ENCODE measurements at regions not wholly inside any gene's neighbourhood (a gene's known extent, or its start where the extent isn't known, plus 50 kb on each side); places are given as distances from the start of the nearest gene placed in this dataset.
"Not testable (repeated sequence)": the region's sequence is repeated elsewhere in the genome, so short reads cannot be mapped to it uniquely, and the experiment has no call there.

GRCh38 chr13:50156561-50157127, 141.4 kb downstream of the KCNRG start:
- DNase-seq (ENCODE audit: low read depth in 2 of 2): no peak

- DNase-seq (ENCODE audit: low read depth in 2 of 2): no peak
Measured at GRCh38 chr13:50158385-50159165, 143.3 kb downstream of the KCNRG start.

GRCh38 chr13:50159607-50160006, 144.4 kb downstream of the KCNRG start:
- no peak for DNase-seq (ENCODE audit: low read depth in 2 of 2)

GRCh38 chr13:50161052-50161451, 145.8 kb downstream of the KCNRG start:
- no peak for DNase-seq (ENCODE audit: low read depth in 2 of 2)

DNA sequence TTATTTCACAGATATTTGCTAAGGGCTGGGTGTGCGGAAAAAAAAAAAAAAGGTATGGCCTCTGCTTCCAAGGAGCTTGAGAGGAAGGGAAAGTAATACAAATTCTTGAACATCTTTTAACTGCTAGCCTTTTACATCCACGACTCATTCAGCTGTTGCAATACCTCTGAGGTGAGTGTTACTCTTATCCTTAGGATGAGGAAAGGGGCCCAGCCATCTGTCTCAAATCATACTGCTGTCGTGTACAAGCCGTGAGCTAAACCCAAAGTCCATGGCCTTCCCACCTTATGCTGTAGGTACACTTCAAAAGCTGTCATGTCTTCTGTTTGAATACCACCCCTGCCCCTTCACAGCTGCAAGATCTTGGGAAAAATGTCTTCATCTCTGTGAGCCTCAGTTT, 146.8 kb downstream of the KCNRG start:
- no peak for DNase-seq (ENCODE audit: low read depth in 2 of 2)

DNA sequence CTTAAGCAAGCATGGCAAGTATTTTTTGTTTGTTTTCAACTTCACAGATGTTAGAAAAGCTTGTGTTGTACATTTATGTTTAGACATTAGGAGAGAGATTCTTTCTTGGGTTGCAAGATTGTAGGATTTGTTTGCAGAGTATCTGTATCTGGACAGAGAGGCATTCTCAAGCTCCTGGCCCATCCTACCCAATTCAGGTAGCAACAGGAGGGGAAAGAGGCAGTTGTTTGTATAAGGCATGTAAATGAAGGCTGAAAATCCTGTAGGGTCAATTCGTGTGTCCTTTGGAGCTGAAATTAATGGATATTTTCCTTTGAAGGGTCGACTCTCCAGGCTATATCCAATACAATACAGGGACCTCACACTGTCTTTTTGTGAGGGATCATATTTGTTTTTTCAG, 147.3 kb downstream of the KCNRG start:
- DNase-seq (ENCODE audit: low read depth in 2 of 2): no peak

DNA sequence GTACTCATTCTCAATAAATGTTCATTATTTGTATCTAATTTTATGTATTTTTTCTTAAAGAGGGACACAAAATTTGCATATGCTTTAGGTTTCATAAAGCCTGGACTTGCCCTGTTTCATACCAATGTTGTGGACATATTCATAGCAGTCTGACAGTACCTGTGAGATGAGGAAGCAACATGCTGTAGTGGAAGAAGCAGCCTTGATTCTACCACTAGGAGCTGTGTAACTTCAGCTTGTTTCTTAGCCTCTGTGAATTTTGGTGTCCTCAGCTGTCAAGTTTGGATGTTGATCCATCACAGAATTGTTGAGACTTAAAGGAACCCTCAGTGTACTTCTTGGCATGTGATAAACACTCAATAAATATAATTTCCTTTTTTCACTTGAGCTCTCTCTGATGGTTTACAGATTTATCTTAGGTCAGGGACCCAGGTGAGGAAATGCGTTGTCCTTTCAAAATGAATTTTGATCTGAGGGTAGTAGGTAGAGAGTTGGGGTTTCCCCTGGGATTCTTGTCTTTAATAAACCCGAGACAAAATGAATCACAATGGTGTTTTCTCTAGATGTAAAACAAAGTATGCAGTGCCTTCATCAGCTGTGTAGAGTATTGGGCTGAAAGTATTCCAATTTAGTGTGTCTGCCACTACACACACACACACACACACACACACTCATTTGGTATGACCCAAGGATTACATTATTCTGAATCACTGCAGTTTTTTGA, 152.1 kb downstream of the KCNRG start:
- no peak for DNase-seq (ENCODE audit: low read depth in 2 of 2)

DNA sequence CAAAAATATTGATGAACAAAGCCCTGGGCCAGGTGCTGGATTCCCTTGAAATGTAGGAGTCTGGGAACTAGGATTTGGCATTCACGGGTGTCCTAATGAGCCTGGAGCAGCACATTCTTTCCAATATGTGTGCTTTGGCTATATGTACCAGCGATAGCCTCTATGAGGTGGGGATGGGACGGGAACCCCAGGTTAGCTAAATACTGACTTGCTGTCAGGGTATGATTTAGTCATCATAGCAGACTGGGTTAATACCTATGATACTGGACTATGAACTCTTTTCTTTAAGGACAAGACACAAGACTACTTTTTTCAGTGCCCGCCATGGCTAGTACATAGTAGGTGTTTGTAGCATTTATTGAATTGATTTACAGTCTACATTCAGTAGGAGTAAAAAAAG, 152.7 kb downstream of the KCNRG start:
- DNase-seq (ENCODE audit: low read depth in 2 of 2): no peak

GRCh38 chr13:50168786-50169185, 153.5 kb downstream of the KCNRG start:
- DNase-seq (ENCODE audit: low read depth in 2 of 2): no peak

- no peak for DNase-seq (ENCODE audit: low read depth in 2 of 2)
Measured at GRCh38 chr13:50170447-50171037, 155.3 kb downstream of the KCNRG start.

- no peak for DNase-seq (ENCODE audit: low read depth in 2 of 2)
Measured at GRCh38 chr13:50171590-50172282, 156.5 kb downstream of the KCNRG start.

DNA sequence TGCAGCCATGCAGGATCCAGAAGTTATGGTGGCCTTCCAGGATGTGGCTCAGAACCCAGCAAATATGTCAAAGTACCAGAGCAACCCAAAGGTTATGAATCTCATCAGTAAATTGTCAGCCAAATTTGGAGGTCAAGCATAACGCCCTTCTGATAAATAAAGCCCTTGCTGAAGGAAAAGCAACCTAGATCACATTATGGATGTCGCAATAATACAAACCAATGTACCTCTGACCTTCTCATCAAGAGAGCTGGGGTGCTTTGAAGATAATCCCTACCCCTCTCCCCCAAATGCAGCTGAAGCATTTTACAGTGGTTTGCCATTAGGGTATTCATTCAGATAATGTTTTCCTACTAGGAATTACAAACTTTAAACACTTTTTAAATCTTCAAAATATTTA, 157.8 kb downstream of the KCNRG start:
- DNase-seq (ENCODE audit: low read depth in 2 of 2): not testable (repeated sequence)

- DNase-seq (ENCODE audit: low read depth in 2 of 2): no peak
Measured at GRCh38 chr13:50174630-50175029, 159.4 kb downstream of the KCNRG start.

DNA sequence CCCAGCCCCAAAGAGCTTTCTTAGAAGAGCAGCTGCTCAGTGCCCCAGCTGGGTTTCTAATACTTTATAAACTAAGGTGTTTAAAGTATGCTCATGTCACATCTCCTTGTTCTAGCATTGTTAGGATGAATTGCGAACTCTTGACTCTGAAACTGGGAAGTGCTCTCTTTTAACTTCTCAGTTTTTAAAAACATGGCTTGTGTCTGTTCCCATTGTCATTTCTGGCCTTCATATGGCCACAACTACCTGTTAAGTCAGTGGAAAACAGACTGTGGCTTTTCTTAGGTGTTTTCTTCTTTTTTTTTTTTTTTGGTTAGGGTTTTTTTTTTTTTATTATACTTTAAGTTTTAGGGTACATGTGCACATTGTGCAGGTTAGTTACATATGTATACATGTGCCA, 164.7 kb downstream of the KCNRG start:
- DNase-seq (ENCODE audit: low read depth in 2 of 2): no peak

GRCh38 chr13:50185769-50186763, 170.8 kb downstream of the KCNRG start:
- DNase-seq (ENCODE audit: low read depth in 2 of 2): not testable (repeated sequence)

DNA sequence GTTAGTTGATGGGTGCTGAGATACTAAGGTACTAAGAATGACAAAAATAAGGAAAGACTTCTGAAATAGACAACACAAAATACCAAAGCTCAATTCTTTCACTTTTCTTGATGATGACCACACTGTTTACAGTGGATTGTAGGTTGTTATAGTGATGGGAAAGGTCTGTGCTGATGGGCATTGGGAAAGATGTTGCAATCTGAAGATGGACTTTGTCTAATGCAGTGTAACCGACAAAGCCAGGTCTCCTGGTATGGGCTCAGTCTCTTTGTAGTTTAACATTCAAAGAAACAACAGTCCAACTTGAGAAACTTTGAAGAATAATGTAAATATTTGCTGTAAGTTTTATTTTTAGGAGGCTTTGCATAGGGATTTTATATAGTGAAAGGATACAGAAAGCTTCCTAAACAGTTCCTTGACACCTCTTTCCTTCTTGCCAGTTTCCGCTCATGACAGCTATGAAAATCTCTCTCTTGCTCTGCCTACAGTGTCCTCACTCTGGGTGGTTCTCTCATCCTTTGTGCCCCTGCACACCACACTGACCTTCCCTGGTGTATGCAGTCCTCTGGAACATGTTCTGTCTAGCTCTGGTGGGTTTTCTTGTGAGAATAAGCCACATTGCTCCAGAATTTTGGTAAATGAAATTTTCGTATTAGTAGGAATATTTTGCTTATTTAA, 172.2 kb downstream of the KCNRG start:
- DNase-seq (ENCODE audit: low read depth in 2 of 2): no peak

DNA sequence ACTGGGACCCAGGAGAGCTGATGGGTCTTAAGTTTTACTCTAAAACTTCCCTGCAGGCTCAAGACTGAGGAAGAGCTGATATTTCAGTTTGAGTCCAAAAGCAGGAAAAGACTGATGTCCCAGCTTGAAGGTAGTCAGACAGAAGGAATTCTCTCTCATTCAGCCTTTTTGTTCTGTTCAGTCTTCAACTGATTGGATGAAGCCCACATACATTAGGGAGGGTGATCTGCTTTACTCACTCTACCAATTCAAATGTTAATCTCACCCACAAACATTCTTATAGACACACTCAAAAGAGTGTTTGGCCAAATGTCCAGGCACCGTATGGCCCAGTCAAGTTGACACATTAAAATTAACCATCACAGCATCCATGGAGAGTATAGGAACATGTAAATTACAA, 173.5 kb downstream of the KCNRG start:
- DNase-seq (ENCODE audit: low read depth in 2 of 2): no peak

DNA sequence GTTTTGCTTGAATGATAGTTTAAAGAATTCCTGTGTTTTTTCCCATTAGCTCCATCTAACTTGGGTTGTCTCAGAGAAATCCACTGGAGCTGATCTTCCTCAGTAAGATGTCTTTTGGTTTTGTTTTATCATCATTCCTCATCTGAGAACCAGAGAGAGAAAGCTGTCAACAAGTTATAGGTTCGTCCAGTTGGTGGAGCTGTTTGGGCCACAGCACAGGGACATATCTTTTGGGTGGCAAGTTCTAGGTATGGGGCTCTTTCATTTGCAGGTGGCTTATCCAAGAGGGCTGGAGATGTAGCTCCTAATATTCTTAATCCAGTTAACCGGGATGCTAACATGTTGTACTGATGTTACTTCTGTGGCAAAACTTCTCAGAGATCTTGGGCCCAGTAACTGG, 174.2 kb downstream of the KCNRG start:
- no peak for DNase-seq (ENCODE audit: low read depth in 2 of 2)

DNA sequence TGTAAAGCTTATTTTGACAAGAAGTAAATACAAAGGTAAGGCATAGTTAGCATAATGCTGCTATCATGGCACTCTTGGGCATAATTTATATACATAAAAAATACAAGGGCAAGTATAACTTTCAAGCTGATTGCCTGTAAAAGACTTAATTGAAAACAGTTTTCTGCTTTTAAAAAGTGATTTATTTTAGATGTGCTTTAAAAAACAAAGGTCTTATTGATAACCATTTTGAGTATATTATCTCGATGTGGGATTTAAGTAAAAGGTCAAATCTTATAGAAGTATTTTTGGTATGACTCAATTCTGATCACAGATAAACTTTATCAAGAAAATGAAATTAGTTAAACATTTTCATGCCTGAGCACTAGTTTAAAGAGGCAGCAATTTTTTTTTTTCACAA, 175.8 kb downstream of the KCNRG start:
- DNase-seq (ENCODE audit: low read depth in 2 of 2): no peak

DNA sequence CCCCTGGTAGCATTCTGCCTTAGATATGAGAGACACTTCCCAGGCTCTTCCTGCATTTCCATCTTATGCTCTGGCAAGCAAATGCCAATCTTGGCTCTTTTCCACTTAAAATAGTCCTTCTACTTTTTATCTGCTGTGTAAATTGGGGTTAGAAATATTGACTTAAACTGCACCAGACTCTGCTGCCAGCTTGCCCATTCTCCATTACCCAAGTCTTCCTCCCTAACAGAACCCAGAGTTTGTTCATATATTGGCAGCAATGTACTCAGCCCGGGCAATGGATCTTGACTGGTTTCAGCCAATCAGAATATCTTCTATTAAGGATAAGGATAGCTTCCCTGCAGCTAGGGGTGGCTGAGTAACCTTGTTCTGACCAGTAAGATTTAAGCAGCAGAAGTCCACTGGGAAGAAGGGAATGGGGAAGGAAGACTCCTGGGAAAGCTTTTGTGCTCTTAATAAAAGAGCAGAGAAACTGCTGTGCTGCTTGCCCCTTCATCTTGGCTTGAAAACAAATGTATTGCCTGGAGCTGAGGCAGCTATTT, 177.1 kb downstream of the KCNRG start:
- DNase-seq (ENCODE audit: low read depth in 2 of 2): no peak
